Mesenchymal stem cell (in vitro differentiated cells and primary cell): ENCODE measurements at regions not wholly inside any gene's neighbourhood (a gene's known extent, or its start where the extent isn't known, plus 50 kb on each side); places are given as distances from the start of the nearest gene placed in this dataset.

Source experiments
- DNase-seq: peaks from one replicate; pipeline ENCODE4 v3.0.0-alpha.2; 2013
- H2AFZ ChIP-seq: one replicate; pipeline ENCODE4 v1.6.1; 2013; ENCODE audit warnings: low read depth, mild to moderate bottlenecking, control low read depth, inconsistent platforms, low read length, moderate library complexity
- H2AK5ac ChIP-seq: 2 replicates; pipeline ENCODE4 v1.6.1; 2013; ENCODE audit warnings: low read length, moderate library complexity, mild to moderate bottlenecking, inconsistent platforms; ENCODE audit not compliant: severe bottlenecking
- H2BK120ac ChIP-seq: one replicate; pipeline ENCODE4 v1.6.1; 2013; ENCODE audit warnings: low read depth, mild to moderate bottlenecking, inconsistent platforms, low read length, moderate library complexity
- H2BK12ac ChIP-seq, 2 experiments: one replicate each; pipeline ENCODE4 v1.6.1; 2013; ENCODE audit warnings: inconsistent platforms in 2 of 2, low read length in 2 of 2, mild to moderate bottlenecking in 2 of 2, moderate library complexity in 2 of 2, control low read depth in 1 of 2
- H2BK15ac ChIP-seq: one replicate; pipeline ENCODE4 v1.6.1; 2013; ENCODE audit warnings: mild to moderate bottlenecking, low read depth, inconsistent platforms; ENCODE audit not compliant: poor library complexity, severe bottlenecking
- H2BK5ac ChIP-seq: 2 replicates; pipeline ENCODE4 v1.6.1; 2013; ENCODE audit warnings: low read depth, mild to moderate bottlenecking, low read length, control low read depth, inconsistent platforms; ENCODE audit not compliant: poor library complexity, severe bottlenecking
- H3K14ac ChIP-seq, 2 experiments: one replicate each; pipeline ENCODE4 v1.6.1; 2013; ENCODE audit warnings: inconsistent platforms in 2 of 2, low read length in 2 of 2, control low read depth in 1 of 2, mild to moderate bottlenecking in 1 of 2, moderate library complexity in 1 of 2
- H3K18ac ChIP-seq, 2 experiments: one replicate each; pipeline ENCODE4 v1.6.1; 2013; ENCODE audit warnings: inconsistent platforms in 2 of 2, low read length in 2 of 2, control low read depth in 1 of 2, low read depth in 1 of 2, mild to moderate bottlenecking in 1 of 2
- H3K23ac ChIP-seq, 2 experiments: one replicate each; pipeline ENCODE4 v1.6.1; 2013; ENCODE audit warnings: inconsistent platforms in 2 of 2, low read length in 2 of 2, mild to moderate bottlenecking in 2 of 2, moderate library complexity in 2 of 2, control low read depth in 1 of 2
- H3K27ac ChIP-seq: 2 replicates; pipeline ENCODE4 v1.5.1; 2013; ENCODE audit warnings: mild to moderate bottlenecking, moderate library complexity, low read length, control low read depth, inconsistent platforms; ENCODE audit not compliant: poor library complexity, severe bottlenecking
- H3K27me3 ChIP-seq, 2 experiments: 2 replicates each; pipeline versions ENCODE4 v1.6.1 to v1.7.0; 2013; ENCODE audit warnings: low read length in 2 of 2, mild to moderate bottlenecking in 2 of 2, moderate library complexity in 2 of 2, control low read depth in 1 of 2, inconsistent platforms in 1 of 2; ENCODE audit not compliant: control insufficient read depth in 1 of 2, insufficient read depth in 1 of 2
- H3K36me3 ChIP-seq, 2 experiments: 2 replicates each; pipeline versions ENCODE4 v1.6.1 to v1.7.0; 2013; ENCODE audit warnings: low read length in 2 of 2, control low read depth in 1 of 2, inconsistent platforms in 1 of 2, low read depth in 1 of 2, mild to moderate bottlenecking in 1 of 2; ENCODE audit not compliant: insufficient read depth in 2 of 2, control insufficient read depth in 1 of 2
- H3K4ac ChIP-seq, 2 experiments: one replicate each; pipeline ENCODE4 v1.6.1; 2013; ENCODE audit warnings: inconsistent platforms in 2 of 2, low read length in 2 of 2, mild to moderate bottlenecking in 2 of 2, moderate library complexity in 2 of 2, control low read depth in 1 of 2, low read depth in 1 of 2
- H3K4me1 ChIP-seq: 2 replicates; pipeline ENCODE4 v1.6.1; 2013; ENCODE audit warnings: low read depth, low read length, control low read depth; ENCODE audit not compliant: control insufficient read depth, insufficient read depth
- H3K4me2 ChIP-seq: 2 replicates; pipeline ENCODE4 v1.6.1; 2013; ENCODE audit warnings: low read length, mild to moderate bottlenecking, inconsistent platforms; ENCODE audit not compliant: poor library complexity, severe bottlenecking
- H3K4me3 ChIP-seq, 2 experiments: 2 replicates each; pipeline versions ENCODE4 v1.5.1 to v1.7.0; 2013; ENCODE audit warnings: low read length in 2 of 2, mild to moderate bottlenecking in 2 of 2, control low read depth in 1 of 2, low read depth in 1 of 2; ENCODE audit not compliant: insufficient read depth in 1 of 2
- H3K79me1 ChIP-seq: replicated peaks from 2 replicates; pipeline ENCODE4 v1.6.1; 2013; ENCODE audit warnings: mild to moderate bottlenecking, control low read depth, low read length, inconsistent platforms; ENCODE audit not compliant: poor library complexity, severe bottlenecking
- H3K9ac ChIP-seq: 2 replicates; pipeline ENCODE4 v1.7.0; 2013; ENCODE audit warnings: mild to moderate bottlenecking, low read length, moderate library complexity
- H3K9me3 ChIP-seq: 2 replicates; pipeline ENCODE4 v1.7.0; 2013; ENCODE audit warnings: mild to moderate bottlenecking, low read length; ENCODE audit not compliant: control insufficient read depth
- H4K8ac ChIP-seq: one replicate; pipeline ENCODE4 v1.6.1; 2013; ENCODE audit warnings: inconsistent platforms, mild to moderate bottlenecking, low read length, moderate library complexity
- H4K91ac ChIP-seq: one replicate; pipeline ENCODE4 v1.6.1; 2013; ENCODE audit warnings: mild to moderate bottlenecking, low read length, inconsistent platforms
- WGBS: methylation state at CpG from one replicate; pipeline ENCODE4 v1.1.7; 2013; ENCODE audit warnings: mixed read lengths; 5-methylcytosine and 5-hydroxymethylcytosine counted together

DNA sequence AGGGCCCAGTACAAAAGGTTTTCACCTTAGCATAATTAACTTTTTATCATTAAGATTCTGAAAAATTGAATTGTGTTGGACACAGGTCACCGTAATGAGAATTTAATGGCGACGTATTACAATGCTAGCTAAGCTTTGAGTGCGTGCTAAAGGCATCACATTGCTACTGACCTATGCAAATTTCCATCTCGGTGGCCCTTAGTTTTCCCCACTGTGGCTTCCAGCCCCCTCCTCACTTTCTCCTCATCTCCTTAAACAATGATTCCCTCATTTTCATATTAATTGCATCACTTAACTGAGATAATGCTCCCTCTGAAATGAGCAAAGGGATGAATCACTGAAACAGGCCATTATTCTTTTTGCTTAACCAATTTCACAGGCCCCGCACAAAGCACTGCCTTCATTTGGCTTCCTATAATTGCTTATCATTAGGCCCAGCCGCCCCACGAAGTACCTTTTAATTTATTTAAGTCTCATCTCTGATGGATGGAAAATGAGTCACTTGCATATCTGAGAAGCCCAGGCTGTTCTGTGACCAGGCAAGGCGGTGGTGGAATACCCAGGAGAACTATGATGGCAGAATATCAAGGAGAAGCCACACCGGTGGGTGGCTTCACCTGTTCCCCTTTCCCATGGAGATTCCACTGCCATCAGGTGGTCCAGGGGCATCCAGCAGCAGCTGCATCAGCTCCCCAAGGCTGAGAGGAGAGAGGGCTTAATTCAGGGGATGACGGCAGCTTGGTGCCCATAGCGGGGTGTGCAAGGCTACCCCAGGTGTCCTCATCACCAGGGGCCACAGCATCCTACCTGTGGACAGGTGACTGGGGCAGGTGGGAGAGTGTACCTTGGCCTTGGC is 223.8 kb upstream of the BOD1L1 start:
- Histone ChIP-seq H3K36me3 (no peaks in the 10 kb centered on the region), H4K91ac (no peak overlapping the region), H3K14ac (no peak overlapping the region), H2BK120ac (no peak overlapping the region), H2AK5ac (no peak overlapping the region), H2BK12ac (no peak overlapping the region), H3K4me3 (no peak overlapping the region), H4K8ac (no peak overlapping the region), H3K79me1 (no peaks in the 10 kb centered on the region), H3K9ac (no peak overlapping the region), H3K27ac (no peak overlapping the region), H2AFZ (no peak overlapping the region), H3K27me3 (no peaks in the 10 kb centered on the region), H2BK15ac (no peak overlapping the region), H3K4me2 (no peak overlapping the region), H3K4me1 (no peaks in the 10 kb centered on the region), H3K23ac (no peak overlapping the region), H2BK5ac (no peak overlapping the region), H3K4ac (no peak overlapping the region), H3K18ac (peak overlapping the region in 1 of 2 experiments; percentile 52), H3K9me3 (peaks cover 11% of the 10 kb centered on the region)
- no peak for DNase-seq
- WGBS = 92% methylated on average over 10 of the region's 12 CpGs

DNA sequence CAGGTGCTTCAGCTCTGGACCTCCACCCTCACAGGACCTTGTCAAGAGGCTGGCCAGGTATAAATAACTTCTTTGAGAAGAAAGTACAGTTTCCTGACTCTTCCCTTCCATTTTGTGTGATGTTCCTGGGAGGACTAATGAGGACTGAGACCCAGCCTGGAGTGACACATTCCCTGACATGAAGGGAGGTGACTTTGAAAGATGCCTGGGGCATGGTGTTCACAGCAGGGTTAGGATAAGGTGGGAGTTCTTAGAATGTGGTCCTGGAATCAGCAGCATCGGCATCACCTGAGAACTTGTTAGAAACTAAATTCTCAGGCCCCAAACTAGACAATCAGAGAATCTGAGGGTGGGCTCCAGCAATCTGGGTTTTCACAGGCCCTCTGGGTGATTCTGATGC is 224.9 kb upstream of the BOD1L1 start:
- Histone ChIP-seq H3K4me2 (no peak overlapping the region), H2AK5ac (no peak overlapping the region), H3K4me1 (no peaks in the 10 kb centered on the region), H3K27ac (no peak overlapping the region), H2BK120ac (no peak overlapping the region), H3K27me3 (no peaks in the 10 kb centered on the region), H3K36me3 (no peaks in the 10 kb centered on the region), H3K4ac (no peak overlapping the region), H3K14ac (no peak overlapping the region), H2BK12ac (no peak overlapping the region), H3K79me1 (no peaks in the 10 kb centered on the region), H3K23ac (no peak overlapping the region), H2BK5ac (no peak overlapping the region), H3K9ac (no peak overlapping the region), H4K8ac (no peak overlapping the region), H3K18ac (no peak overlapping the region), H2BK15ac (no peak overlapping the region), H2AFZ (no peak overlapping the region), H3K9me3 (peaks cover 11% of the 10 kb centered on the region), H4K91ac (no peak overlapping the region), H3K4me3 (no peak overlapping the region)
- no peak for DNase-seq
- WGBS = no CpG with 5 or more reads among the region's 1 CpG

GRCh38 chr4:13856387-13856786 is 228.9 kb upstream of the BOD1L1 start:
- Histone ChIP-seq H2BK5ac (no peak overlapping the region), H2AK5ac (no peak overlapping the region), H3K27me3 (no peaks in the 10 kb centered on the region), H2BK120ac (no peak overlapping the region), H4K8ac (no peak overlapping the region), H3K9ac (no peak overlapping the region), H3K36me3 (no peaks in the 10 kb centered on the region), H3K4ac (no peak overlapping the region), H3K4me1 (no peaks in the 10 kb centered on the region), H3K18ac (no peak overlapping the region), H2AFZ (no peak overlapping the region), H3K27ac (no peak overlapping the region), H3K14ac (no peak overlapping the region), H3K4me3 (no peak overlapping the region), H3K9me3 (peaks cover 6% of the 10 kb centered on the region), H4K91ac (no peak overlapping the region), H2BK15ac (no peak overlapping the region), H3K23ac (no peak overlapping the region), H3K79me1 (no peaks in the 10 kb centered on the region), H2BK12ac (no peak overlapping the region), H3K4me2 (no peak overlapping the region)
- no peak for DNase-seq
- WGBS = 92% methylated on average over 4 of the region's 5 CpGs

DNA sequence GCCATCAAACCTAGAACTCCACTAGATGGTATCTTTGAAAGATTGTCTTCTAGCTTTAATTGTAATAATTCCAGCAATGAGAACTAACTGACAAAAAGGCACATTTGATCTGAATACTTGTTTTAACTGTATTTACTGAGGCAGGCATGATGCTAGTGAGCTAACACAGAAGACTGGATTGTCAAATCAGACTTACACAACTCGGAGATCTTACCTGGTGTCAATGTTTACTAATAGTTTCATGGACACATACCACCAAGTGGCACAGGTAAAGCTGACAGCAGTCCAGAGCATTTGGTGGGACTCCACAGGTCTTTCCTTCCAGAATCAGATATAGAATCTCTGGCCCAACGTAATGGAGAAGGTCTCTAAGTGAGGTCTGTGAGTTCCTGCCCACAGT is 229.9 kb upstream of the BOD1L1 start:
- H3K4ac ChIP-seq = no peak overlapping the region
- no peak overlapping the region for H3K18ac ChIP-seq
- no peaks in the 10 kb centered on the region for H3K4me1 ChIP-seq
- H3K79me1 ChIP-seq = no peaks in the 10 kb centered on the region
- 85% methylated on average over 1 of the region's 2 CpGs for WGBS
- no peak overlapping the region for H2BK120ac ChIP-seq
- H2BK5ac ChIP-seq = no peak overlapping the region
- no peak overlapping the region for H3K4me2 ChIP-seq
- H3K9me3 ChIP-seq = peaks cover 9% of the 10 kb centered on the region
- no peak overlapping the region for H4K8ac ChIP-seq
- H2BK15ac ChIP-seq = no peak overlapping the region
- H3K36me3 ChIP-seq = no peaks in the 10 kb centered on the region
- H3K27ac ChIP-seq = no peak overlapping the region
- H3K23ac ChIP-seq = no peak overlapping the region
- no peak overlapping the region for H3K14ac ChIP-seq
- no peak for DNase-seq
- H3K9ac ChIP-seq = no peak overlapping the region
- no peak overlapping the region for H2AK5ac ChIP-seq
- no peak overlapping the region for H3K4me3 ChIP-seq
- H3K27me3 ChIP-seq = no peaks in the 10 kb centered on the region
- H4K91ac ChIP-seq = no peak overlapping the region
- no peak overlapping the region for H2BK12ac ChIP-seq
- H2AFZ ChIP-seq = no peak overlapping the region
